H9 (cell line): ENCODE measurements at regions not wholly inside any gene's neighbourhood (a gene's known extent, or its start where the extent isn't known, plus 50 kb on each side); places are given as distances from the start of the nearest gene placed in this dataset.

ENCODE experiments used
- DNase-seq: peaks from one replicate; pipeline ENCODE4 v3.0.0-alpha.2; 2017
- H2AFZ ChIP-seq: one replicate; pipeline ENCODE4 v1.6.1; 2013; ENCODE audit warnings: mild to moderate bottlenecking, low read length, control low read depth, moderate library complexity
- H2AK5ac ChIP-seq: 2 replicates; pipeline ENCODE4 v1.6.1; 2013; ENCODE audit warnings: low read length, control low read depth, mixed read lengths; ENCODE audit not compliant: insufficient read length
- H2BK120ac ChIP-seq: one replicate; pipeline ENCODE4 v1.6.1; 2013; ENCODE audit warnings: low read depth, mild to moderate bottlenecking, low read length, control low read depth, inconsistent platforms; ENCODE audit not compliant: poor library complexity, severe bottlenecking
- H2BK12ac ChIP-seq: 2 replicates; pipeline ENCODE4 v1.6.1; 2013; ENCODE audit warnings: low read length, control low read depth, mixed read lengths, low read depth; ENCODE audit not compliant: insufficient read length
- H2BK15ac ChIP-seq: 2 replicates; pipeline ENCODE4 v1.6.1; 2013; ENCODE audit warnings: low read depth, low read length, control low read depth
- H2BK20ac ChIP-seq: one replicate; pipeline ENCODE4 v1.6.1; 2013; ENCODE audit warnings: low read depth, mild to moderate bottlenecking, low read length, control low read depth, inconsistent platforms; ENCODE audit not compliant: poor library complexity, severe bottlenecking
- H2BK5ac ChIP-seq: 2 replicates; pipeline ENCODE4 v1.6.1; 2013; ENCODE audit warnings: low read length, control low read depth, mixed read lengths; ENCODE audit not compliant: insufficient read length
- H3K14ac ChIP-seq: 2 replicates; pipeline ENCODE4 v1.6.1; 2013; ENCODE audit warnings: low read length, control low read depth; ENCODE audit not compliant: insufficient read depth
- H3K18ac ChIP-seq: 2 replicates; pipeline ENCODE4 v1.6.1; 2013; ENCODE audit warnings: low read depth, mild to moderate bottlenecking, mixed read lengths, low read length, control low read depth; ENCODE audit not compliant: insufficient read length
- H3K23ac ChIP-seq: 2 replicates; pipeline ENCODE4 v1.6.1; 2013; ENCODE audit warnings: low read length, control low read depth, mixed read lengths, low read depth; ENCODE audit not compliant: insufficient read length
- H3K23me2 ChIP-seq: 2 replicates; pipeline ENCODE4 v1.6.1; 2013; ENCODE audit warnings: low read depth, mild to moderate bottlenecking, mixed read lengths, low read length, control low read depth; ENCODE audit not compliant: insufficient read length, poor library complexity, severe bottlenecking
- H3K27ac ChIP-seq: 2 replicates; pipeline ENCODE4 v1.5.1; 2013; ENCODE audit warnings: low read length, control low read depth, mixed read lengths, low read depth; ENCODE audit not compliant: insufficient read length
- H3K27me3 ChIP-seq: 2 replicates; pipeline ENCODE4 v1.6.1; 2013; ENCODE audit warnings: low read length, control low read depth, inconsistent platforms; ENCODE audit not compliant: insufficient read depth
- H3K4ac ChIP-seq: 2 replicates; pipeline ENCODE4 v1.6.1; 2013; ENCODE audit warnings: low read depth, mild to moderate bottlenecking, control low read depth, inconsistent platforms, low read length, moderate library complexity
- H3K4me1 ChIP-seq: 2 replicates; pipeline ENCODE4 v1.6.1; 2013; ENCODE audit warnings: low read length, control low read depth, inconsistent platforms; ENCODE audit not compliant: insufficient read depth
- H3K4me2 ChIP-seq: 2 replicates; pipeline ENCODE4 v1.6.1; 2013; ENCODE audit warnings: low read length, control low read depth, mixed read lengths; ENCODE audit not compliant: insufficient read length, insufficient read depth
- H3K56ac ChIP-seq: 2 replicates; pipeline ENCODE4 v1.6.1; 2013; ENCODE audit warnings: low read depth, mild to moderate bottlenecking, mixed read lengths, low read length, control low read depth; ENCODE audit not compliant: insufficient read length
- H3K79me1 ChIP-seq: 2 replicates; pipeline ENCODE4 v1.6.1; 2013; ENCODE audit warnings: low read depth, mild to moderate bottlenecking, moderate library complexity, low read length, control low read depth, inconsistent platforms; ENCODE audit not compliant: insufficient read depth, poor library complexity, severe bottlenecking
- H3K79me2 ChIP-seq: 2 replicates; pipeline ENCODE4 v1.6.1; 2013; ENCODE audit warnings: low read length, control low read depth, inconsistent platforms; ENCODE audit not compliant: insufficient read depth
- H3K9ac ChIP-seq: 2 replicates; pipeline ENCODE4 v1.6.1; 2013; ENCODE audit warnings: low read length, control low read depth, mixed read lengths; ENCODE audit not compliant: insufficient read length; ENCODE audit errors: extremely low read depth
- H3K9me3 ChIP-seq: one replicate; pipeline ENCODE4 v1.6.1; 2013; ENCODE audit warnings: low read depth, low read length, inconsistent platforms; ENCODE audit not compliant: control insufficient read depth
- H3T11ph ChIP-seq: one replicate; pipeline ENCODE4 v1.6.1; 2013; ENCODE audit warnings: mild to moderate bottlenecking, low read length, control low read depth, inconsistent platforms
- H4K20me1 ChIP-seq: one replicate; pipeline ENCODE4 v1.6.1; 2013; ENCODE audit not compliant: control insufficient read depth, insufficient read length, insufficient read depth
- H4K5ac ChIP-seq: 2 replicates; pipeline ENCODE4 v1.6.1; 2013; ENCODE audit warnings: low read depth, mild to moderate bottlenecking, mixed read lengths, low read length, control low read depth; ENCODE audit not compliant: insufficient read length
- H4K8ac ChIP-seq: replicated peaks from 2 replicates; pipeline ENCODE4 v1.6.1; 2013; ENCODE audit warnings: low read length, control low read depth, mixed read lengths, low read depth; ENCODE audit not compliant: insufficient read length
- H4K91ac ChIP-seq: 2 replicates; pipeline ENCODE4 v1.6.1; 2013; ENCODE audit warnings: low read depth, mild to moderate bottlenecking, moderate library complexity, mixed read lengths, low read length, control low read depth; ENCODE audit not compliant: insufficient read length
- H3K27ac Mint-ChIP-seq, 3 experiments: 2 replicates in 2 of 3; 3 replicates in 1 of 3; pipeline ENCODE4 v1.8.0; 2020 to 2021; ENCODE audit warnings: mixed read lengths in 3 of 3, mild to moderate bottlenecking in 1 of 3, moderate library complexity in 1 of 3
- H3K27me3 Mint-ChIP-seq: 2 replicates; pipeline ENCODE4 v1.8.0; 2021; ENCODE audit warnings: low read depth, mild to moderate bottlenecking, moderate library complexity, mixed read lengths
- H3K36me3 Mint-ChIP-seq, 3 experiments: 2 replicates in 2 of 3; 3 replicates in 1 of 3; pipeline ENCODE4 v1.8.0; 2020 to 2021; ENCODE audit warnings: low read depth in 3 of 3, mixed read lengths in 3 of 3; ENCODE audit not compliant: insufficient read depth in 1 of 3
- H3K4me1 Mint-ChIP-seq, 2 experiments: 2 replicates each; pipeline ENCODE4 v1.8.0; 2020; ENCODE audit warnings: mixed read lengths in 2 of 2
- H3K4me3 Mint-ChIP-seq, 2 experiments: 2 replicates in 1 of 2; 3 replicates in 1 of 2; pipeline ENCODE4 v1.8.0; 2020 to 2021; ENCODE audit warnings: mild to moderate bottlenecking in 2 of 2, mixed read lengths in 2 of 2, moderate library complexity in 1 of 2
- H3K9me3 Mint-ChIP-seq, 2 experiments: 2 replicates in 1 of 2; 3 replicates in 1 of 2; pipeline ENCODE4 v1.8.0; 2020; ENCODE audit warnings: mild to moderate bottlenecking in 2 of 2, mixed read lengths in 2 of 2, moderate library complexity in 1 of 2
- CTCF ChIP-seq: fragments of 200-600 bp; sonication (generic); conservative IDR thresholded peaks from 3 replicates; pipeline ENCODE4 v1.8.0; 2021; ENCODE audit warnings: antibody characterized with exemption, mild to moderate bottlenecking
- WGBS: extraction: QIAGEN DNeasy Blood & Tissue Kit; methylation state at CpG from one replicate; pipeline ENCODE4 v1.1.7; 2013; ENCODE audit warnings: missing lambda C conversion rate, low lambda C conversion rate, mixed read lengths; ENCODE audit not compliant: insufficient read length; ENCODE audit errors: extremely low coverage; 5-methylcytosine and 5-hydroxymethylcytosine counted together

- Histone ChIP-seq H3T11ph (no peak overlapping the region), H3K79me2 (no peaks in the 10 kb centered on the region), H2BK15ac (no peak overlapping the region), H3K27ac (no peak overlapping the region), H3K56ac (no peak overlapping the region), H2BK12ac (no peak overlapping the region), H3K9ac (no peak overlapping the region), H3K18ac (no peak overlapping the region), H2BK5ac (no peak overlapping the region), H4K5ac (no peak overlapping the region), H3K14ac (no peak overlapping the region), H2AK5ac (no peak overlapping the region), H3K23ac (no peak overlapping the region), H3K27me3 (no peaks in the 10 kb centered on the region), H4K8ac (no peak overlapping the region), H4K91ac (no peak overlapping the region), H4K20me1 (no peaks in the 10 kb centered on the region), H3K9me3 (no peaks in the 10 kb centered on the region), H3K79me1 (no peaks in the 10 kb centered on the region), H3K23me2 (no peaks in the 10 kb centered on the region), H3K4ac (no peak overlapping the region), H2BK120ac (no peak overlapping the region), H3K4me2 (no peak overlapping the region), H3K4me1 (peaks cover 9% of the 10 kb centered on the region; the same call in 1 of the 2 replicates), H2AFZ (no peak overlapping the region), H2BK20ac (no peak overlapping the region)
- peaks cover 0 to 4% (median 0%) of the 10 kb centered on the region in 3 experiments; a peak in 3 of 7 replicates for H3K36me3 Mint-ChIP-seq
- no peak for TF ChIP-seq CTCF
- H3K4me3 Mint-ChIP-seq = no peak overlapping the region
- no peak for DNase-seq
- peaks cover 4 to 9% of the 10 kb centered on the region in 2 experiments; a peak in 4 of 5 replicates for H3K9me3 Mint-ChIP-seq
- peak overlapping the region in 2 of 3 experiments; percentile 75 to 88; a peak in 5 of 7 replicates for H3K27ac Mint-ChIP-seq
- peaks cover 29 to 36% of the 10 kb centered on the region in 2 experiments for H3K4me1 Mint-ChIP-seq
- no peaks in the 10 kb centered on the region; the same call in 1 of the 2 replicates for H3K27me3 Mint-ChIP-seq
- no CpG with 5 or more reads among the region's 3 CpGs for WGBS
These were observed 249.6 kb downstream of the TDRD3 start for GRCh38 chr13:60646620-60647019.
